ENCODE measurements at regions not wholly inside any gene's neighbourhood (a gene's known extent, or its start where the extent isn't known, plus 50 kb on each side); places are given as distances from the start of the nearest gene placed in this dataset.

GRCh38 chr10:84945791-84946190 lies 617.4 kb downstream of the CCSER2 start:
- TF ChIP-seq ZBTB26 (tag by site-specific recombination; optimal IDR thresholded peaks at IDR 0.05) (no peak), ZNF785 (tag by site-specific recombination; IDR thresholded peaks at IDR 0.05) (no peak), YY1 (tag by site-specific recombination; IDR thresholded peaks at IDR 0.05) (no peak), CTCF (tag by site-specific recombination; IDR thresholded peaks at IDR 0.05) (no peak), REST (tag by site-specific recombination; IDR thresholded peaks at IDR 0.05) (no peak), ZEB2 (tag by site-specific recombination; IDR thresholded peaks at IDR 0.05) (no peak), ZNF837 (tag by site-specific recombination; IDR thresholded peaks at IDR 0.05) (no peak), ZNF221 (tag by site-specific recombination; IDR thresholded peaks at IDR 0.05; ENCODE audit: borderline replicate concordance) (no peak), ZNF274 (IDR thresholded peaks at IDR 0.05; ENCODE audit: low read length) (no peak), ZNF274 (tag by site-specific recombination; IDR thresholded peaks at IDR 0.05; ENCODE audit: borderline replicate concordance) (no peak), SP7 (tag by site-specific recombination; IDR thresholded peaks at IDR 0.05) (no peak), ZNF660 (tag by site-specific recombination; IDR thresholded peaks at IDR 0.05) (no peak), ZFP69B (tag by site-specific recombination; IDR thresholded peaks at IDR 0.05) (no peak)
- TF ChIP-seq, protein P1, sequence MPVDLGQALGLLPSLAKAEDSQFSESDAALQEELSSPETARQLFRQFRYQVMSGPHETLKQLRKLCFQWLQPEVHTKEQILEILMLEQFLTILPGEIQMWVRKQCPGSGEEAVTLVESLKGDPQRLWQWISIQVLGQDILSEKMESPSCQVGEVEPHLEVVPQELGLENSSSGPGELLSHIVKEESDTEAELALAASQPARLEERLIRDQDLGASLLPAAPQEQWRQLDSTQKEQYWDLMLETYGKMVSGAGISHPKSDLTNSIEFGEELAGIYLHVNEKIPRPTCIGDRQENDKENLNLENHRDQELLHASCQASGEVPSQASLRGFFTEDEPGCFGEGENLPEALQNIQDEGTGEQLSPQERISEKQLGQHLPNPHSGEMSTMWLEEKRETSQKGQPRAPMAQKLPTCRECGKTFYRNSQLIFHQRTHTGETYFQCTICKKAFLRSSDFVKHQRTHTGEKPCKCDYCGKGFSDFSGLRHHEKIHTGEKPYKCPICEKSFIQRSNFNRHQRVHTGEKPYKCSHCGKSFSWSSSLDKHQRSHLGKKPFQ (tag by site-specific recombination; IDR thresholded peaks at IDR 0.05), result no peak
- TF ChIP-seq, protein P2, sequence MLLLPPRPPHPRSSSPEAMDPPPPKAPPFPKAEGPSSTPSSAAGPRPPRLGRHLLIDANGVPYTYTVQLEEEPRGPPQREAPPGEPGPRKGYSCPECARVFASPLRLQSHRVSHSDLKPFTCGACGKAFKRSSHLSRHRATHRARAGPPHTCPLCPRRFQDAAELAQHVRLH (tag by site-specific recombination; IDR thresholded peaks at IDR 0.05), result no peak
